Dedifferentiated amniotic fluid mesenchymal stem cell (primary cell): ENCODE measurements at regions not wholly inside any gene's neighbourhood (a gene's known extent, or its start where the extent isn't known, plus 50 kb on each side); places are given as distances from the start of the nearest gene placed in this dataset.

Source experiments
- DNase-seq: peaks from one replicate; pipeline ENCODE4 v3.0.0-alpha.2; 2016; ENCODE audit errors: extremely low spot score

GRCh38 chr1:72649991-72650390 is 367.7 kb upstream of the NEGR1 start:
- no peak for DNase-seq

GRCh38 chr1:72649211-72649888 is 367.0 kb upstream of the NEGR1 start:
- no peak for DNase-seq

- DNase-seq = no peak
These were observed 366.1 kb upstream of the NEGR1 start for GRCh38 chr1:72648465-72648864.

GRCh38 chr1:72643142-72643541 is 360.8 kb upstream of the NEGR1 start:
- DNase-seq = no peak

- DNase-seq = no peak
These were observed 355.3 kb upstream of the NEGR1 start for GRCh38 chr1:72637593-72637992.

- no peak for DNase-seq
These were observed 354.3 kb upstream of the NEGR1 start for GRCh38 chr1:72636631-72637030.

GRCh38 chr1:72635719-72636118 is 353.4 kb upstream of the NEGR1 start:
- DNase-seq = no peak

- DNase-seq = no peak
These were observed 352.6 kb upstream of the NEGR1 start for GRCh38 chr1:72634946-72635345.

- DNase-seq = no peak
These were observed 349.1 kb upstream of the NEGR1 start for GRCh38 chr1:72631449-72631848.

GRCh38 chr1:72623299-72623708 is 341.0 kb upstream of the NEGR1 start:
- DNase-seq = peak; percentile 63

GRCh38 chr1:72620453-72620852 is 338.1 kb upstream of the NEGR1 start:
- no peak for DNase-seq

- no peak for DNase-seq
These were observed 324.0 kb upstream of the NEGR1 start for GRCh38 chr1:72606216-72606810.

GRCh38 chr1:72601035-72601674 is 318.8 kb upstream of the NEGR1 start:
- DNase-seq = no peak

- DNase-seq = no peak
These were observed 303.8 kb upstream of the NEGR1 start for GRCh38 chr1:72586023-72586685.

GRCh38 chr1:72579629-72580028 is 297.3 kb upstream of the NEGR1 start:
- DNase-seq = no peak

- DNase-seq = no peak
These were observed 288.5 kb upstream of the NEGR1 start for GRCh38 chr1:72570815-72571214.

- no peak for DNase-seq
These were observed 285.8 kb upstream of the NEGR1 start for GRCh38 chr1:72568113-72568512.

GRCh38 chr1:72567521-72567920 is 285.2 kb upstream of the NEGR1 start:
- peak; percentile 61 for DNase-seq

- no peak for DNase-seq
These were observed 282.4 kb upstream of the NEGR1 start for GRCh38 chr1:72564749-72565148.

- peak; percentile 32 for DNase-seq
These were observed 275.2 kb upstream of the NEGR1 start for GRCh38 chr1:72557446-72558049.

GRCh38 chr1:72547412-72547811 is 265.1 kb upstream of the NEGR1 start:
- DNase-seq = no peak

- DNase-seq = no peak
These were observed 258.3 kb upstream of the NEGR1 start for GRCh38 chr1:72540674-72541073.
